GM12865 (cell line): ENCODE measurements at regions not wholly inside any gene's neighbourhood (a gene's known extent, or its start where the extent isn't known, plus 50 kb on each side); places are given as distances from the start of the nearest gene placed in this dataset.

Source experiments
- DNase-seq: peaks from one replicate; pipeline ENCODE4 v3.0.0; 2010; ENCODE audit warnings: low read depth
- H3K4me3 ChIP-seq: 2 replicates; pipeline ENCODE4 v1.5.1; 2011; ENCODE audit warnings: mild to moderate bottlenecking, low read depth, low read length, control low read depth
- CTCF ChIP-seq: IDR thresholded peaks from 2 replicates; pipeline ENCODE4 v1.5.1; 2011; ENCODE audit warnings: low read length, control low read depth, low read depth, inconsistent platforms; ENCODE audit not compliant: insufficient read depth; ENCODE audit errors: missing control alignments

- DNase-seq, result no peak
- no peak overlapping the region for H3K4me3 ChIP-seq
- TF ChIP-seq CTCF, result no peak
These were observed 197.4 kb downstream of the FBXO15 start for GRCh38 chr18:73950116-73950700.

- DNase-seq, result no peak
- TF ChIP-seq CTCF, result no peak
- no peak overlapping the region for H3K4me3 ChIP-seq
These were observed 199.1 kb downstream of the FBXO15 start for GRCh38 chr18:73948497-73948896.

- no peak for DNase-seq
- no peak for TF ChIP-seq CTCF
- no peak overlapping the region for H3K4me3 ChIP-seq
These were observed 199.6 kb downstream of the FBXO15 start for GRCh38 chr18:73948084-73948483.

GRCh38 chr18:73947180-73947921, 200.3 kb downstream of the FBXO15 start:
- DNase-seq, result no peak
- no peak overlapping the region for H3K4me3 ChIP-seq
- no peak for TF ChIP-seq CTCF

GRCh38 chr18:73945130-73945792, 202.4 kb downstream of the FBXO15 start:
- no peak for TF ChIP-seq CTCF
- no peak overlapping the region for H3K4me3 ChIP-seq
- DNase-seq, result no peak

GRCh38 chr18:73944715-73945114, 202.9 kb downstream of the FBXO15 start:
- no peak for TF ChIP-seq CTCF
- no peak for DNase-seq
- H3K4me3 ChIP-seq, result no peak overlapping the region
